ENCODE measurements at regions not wholly inside any gene's neighbourhood (a gene's known extent, or its start where the extent isn't known, plus 50 kb on each side); places are given as distances from the start of the nearest gene placed in this dataset.

GRCh38 chr9:70478963-70479641 is 64.6 kb upstream of the KLF9 start:
- DNase-seq (ENCODE audit: low spot score) = no peak

GRCh38 chr9:70477907-70478480 is 63.5 kb upstream of the KLF9 start:
- no peak for DNase-seq (ENCODE audit: low spot score)

- DNase-seq (ENCODE audit: low spot score) = no peak
Measured at GRCh38 chr9:70477146-70477745, 62.8 kb upstream of the KLF9 start.

GRCh38 chr9:70475211-70475610 is 60.8 kb upstream of the KLF9 start:
- DNase-seq (ENCODE audit: low spot score) = no peak

- no peak for DNase-seq (ENCODE audit: low spot score)
Measured at GRCh38 chr9:70474413-70474812, 60.0 kb upstream of the KLF9 start.

GRCh38 chr9:70472268-70473249 is 58.1 kb upstream of the KLF9 start:
- no peak for DNase-seq (ENCODE audit: low spot score)

DNA sequence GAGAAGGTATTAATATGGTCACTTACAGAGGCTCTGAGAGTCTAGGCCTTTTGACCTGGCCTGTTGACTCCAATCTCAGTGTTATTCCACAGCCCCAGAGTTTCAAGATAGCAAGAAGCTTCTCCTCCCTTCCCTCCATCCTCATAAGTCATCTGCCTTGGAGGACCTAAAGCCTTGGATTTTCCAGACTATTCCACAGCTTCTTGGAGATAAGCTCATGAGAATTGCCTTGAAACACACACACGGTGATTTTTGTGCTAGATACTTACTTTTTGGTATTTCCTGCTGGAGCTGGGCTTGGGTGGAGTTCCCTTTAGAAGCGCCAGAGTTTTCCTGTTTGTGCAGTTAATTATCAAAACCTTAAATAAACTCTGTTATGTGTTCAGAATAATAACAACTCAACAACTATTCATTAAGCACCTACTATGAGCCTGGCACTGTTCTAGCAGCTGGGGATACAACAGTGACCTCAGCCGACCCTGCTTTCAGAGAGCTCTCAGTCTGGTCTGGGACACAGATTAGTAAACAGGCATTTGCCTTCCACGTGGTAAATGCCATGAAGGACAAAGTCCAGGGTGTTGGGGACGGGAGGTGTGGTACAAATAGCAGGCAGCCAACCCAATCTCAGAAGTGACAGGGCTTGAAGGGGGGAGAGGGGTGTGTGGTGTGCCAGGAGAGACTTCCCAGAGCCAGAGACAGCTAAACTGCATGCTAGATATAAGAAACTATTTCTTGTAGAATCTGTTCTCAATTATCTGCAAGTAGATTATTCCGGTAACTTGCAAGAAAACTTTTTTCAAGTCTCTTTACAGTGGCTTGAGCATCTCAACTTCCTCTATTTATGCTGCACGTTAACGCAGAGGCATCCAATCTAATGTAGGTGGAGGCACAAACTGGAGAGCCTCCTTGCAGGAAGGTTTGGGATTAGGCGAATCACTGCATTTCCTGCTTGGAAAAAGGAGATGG is 55.9 kb upstream of the KLF9 start:
- peak; percentile 96 for DNase-seq (ENCODE audit: low spot score)

DNA sequence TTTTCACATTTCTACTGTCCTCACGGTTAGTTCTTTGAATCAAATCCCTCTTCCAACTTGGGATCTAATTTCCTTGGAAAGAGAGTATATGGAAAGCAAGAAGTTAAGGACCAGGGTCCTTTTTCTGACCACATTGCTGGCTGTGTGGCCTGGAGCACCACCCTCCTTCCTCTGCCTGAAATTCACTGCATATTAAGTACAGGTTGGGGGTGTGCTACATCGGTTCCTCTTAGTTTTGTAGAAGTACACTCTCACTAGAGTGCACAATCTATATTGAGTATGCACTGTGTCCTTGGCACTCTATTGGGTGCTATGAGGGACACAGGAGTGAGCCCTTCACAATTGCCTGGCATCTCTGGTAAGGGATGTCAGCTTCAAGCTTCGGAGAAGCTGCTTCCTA is 53.8 kb upstream of the KLF9 start:
- no peak for DNase-seq (ENCODE audit: low spot score)

DNA sequence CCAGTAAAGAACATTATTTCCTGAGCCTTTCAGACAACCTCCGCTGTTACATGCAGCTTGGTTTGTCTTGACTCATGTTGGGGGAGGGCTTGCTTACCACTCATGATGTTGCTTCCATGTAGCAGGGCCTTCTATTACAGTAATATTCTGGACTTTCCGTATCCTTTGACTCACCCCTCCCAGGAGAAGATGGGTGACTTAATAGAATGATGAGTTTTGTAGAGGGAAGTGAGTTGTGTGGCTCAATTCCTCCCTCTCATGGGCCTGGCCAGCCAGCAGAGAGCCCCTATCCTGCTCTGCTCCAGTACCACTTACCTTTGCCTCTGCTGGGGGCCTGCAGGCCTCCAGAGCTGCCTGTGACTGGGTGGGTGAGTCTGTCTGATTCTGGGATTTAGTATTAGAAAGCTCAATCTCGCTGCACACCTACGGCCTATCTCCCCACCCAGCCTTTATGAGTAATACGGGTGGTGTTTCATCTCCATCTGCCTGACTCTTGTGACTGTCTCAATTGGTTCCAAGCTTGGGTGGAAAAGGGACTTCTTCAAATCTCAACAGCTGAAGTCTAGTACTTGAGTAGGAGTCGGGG is 52.6 kb upstream of the KLF9 start:
- no peak for DNase-seq (ENCODE audit: low spot score)

- no peak for DNase-seq (ENCODE audit: low spot score)
Measured at GRCh38 chr9:70465904-70466303, 51.4 kb upstream of the KLF9 start.

GRCh38 chr9:70465398-70465797 is 50.9 kb upstream of the KLF9 start:
- no peak for DNase-seq (ENCODE audit: low spot score)
